ENCODE measurements at regions not wholly inside any gene's neighbourhood (a gene's known extent, or its start where the extent isn't known, plus 50 kb on each side); places are given as distances from the start of the nearest gene placed in this dataset.

- no peaks in the 10 kb centered on the region for H3K36me3 Mint-ChIP-seq
- H3K9me3 Mint-ChIP-seq: no peaks in the 10 kb centered on the region
- DNase-seq: no peak
- no peaks in the 10 kb centered on the region for H3K4me1 Mint-ChIP-seq
- peaks cover 4% of the 10 kb centered on the region for H3K27me3 Mint-ChIP-seq
- H3K27ac Mint-ChIP-seq: no peak overlapping the region
- H3K4me3 Mint-ChIP-seq: no peak overlapping the region
Observed at GRCh38 chr11:134640971-134641968, 229.2 kb upstream of the B3GAT1 start.

- no peak overlapping the region for H3K27ac Mint-ChIP-seq
- H3K4me3 Mint-ChIP-seq: no peak overlapping the region
- DNase-seq: no peak
- H3K36me3 Mint-ChIP-seq: no peaks in the 10 kb centered on the region
- peaks cover 4% of the 10 kb centered on the region for H3K27me3 Mint-ChIP-seq
- H3K9me3 Mint-ChIP-seq: no peaks in the 10 kb centered on the region
- H3K4me1 Mint-ChIP-seq: no peaks in the 10 kb centered on the region
Observed at GRCh38 chr11:134640536-134640935, 228.5 kb upstream of the B3GAT1 start.

GRCh38 chr11:134639586-134640330 lies 227.7 kb upstream of the B3GAT1 start:
- DNase-seq: no peak
- Mint-ChIP-seq H3K4me1 (no peaks in the 10 kb centered on the region), H3K27ac (no peak overlapping the region), H3K27me3 (no peaks in the 10 kb centered on the region), H3K36me3 (no peaks in the 10 kb centered on the region), H3K9me3 (no peaks in the 10 kb centered on the region), H3K4me3 (no peak overlapping the region)

GRCh38 chr11:134638796-134639430 lies 226.9 kb upstream of the B3GAT1 start:
- no peaks in the 10 kb centered on the region for H3K4me1 Mint-ChIP-seq
- no peak for DNase-seq
- no peak overlapping the region for H3K27ac Mint-ChIP-seq
- no peaks in the 10 kb centered on the region for H3K27me3 Mint-ChIP-seq
- no peak overlapping the region for H3K4me3 Mint-ChIP-seq
- H3K36me3 Mint-ChIP-seq: no peaks in the 10 kb centered on the region
- H3K9me3 Mint-ChIP-seq: no peaks in the 10 kb centered on the region

- no peaks in the 10 kb centered on the region for H3K36me3 Mint-ChIP-seq
- DNase-seq: no peak
- H3K27ac Mint-ChIP-seq: no peak overlapping the region
- no peaks in the 10 kb centered on the region for H3K9me3 Mint-ChIP-seq
- H3K4me1 Mint-ChIP-seq: no peaks in the 10 kb centered on the region
- no peaks in the 10 kb centered on the region for H3K27me3 Mint-ChIP-seq
- no peak overlapping the region for H3K4me3 Mint-ChIP-seq
Observed at GRCh38 chr11:134637091-134638015, 225.3 kb upstream of the B3GAT1 start.

GRCh38 chr11:134636071-134636470 lies 224.0 kb upstream of the B3GAT1 start:
- Mint-ChIP-seq H3K27ac (no peak overlapping the region), H3K36me3 (no peaks in the 10 kb centered on the region), H3K4me3 (no peak overlapping the region), H3K4me1 (no peaks in the 10 kb centered on the region), H3K27me3 (no peaks in the 10 kb centered on the region), H3K9me3 (no peaks in the 10 kb centered on the region)
- DNase-seq: no peak

- no peaks in the 10 kb centered on the region for H3K4me1 Mint-ChIP-seq
- peaks cover 1% of the 10 kb centered on the region for H3K9me3 Mint-ChIP-seq
- H3K36me3 Mint-ChIP-seq: no peaks in the 10 kb centered on the region
- H3K27ac Mint-ChIP-seq: no peak overlapping the region
- no peaks in the 10 kb centered on the region for H3K27me3 Mint-ChIP-seq
- no peak overlapping the region for H3K4me3 Mint-ChIP-seq
- no peak for DNase-seq
Observed at GRCh38 chr11:134634897-134635831, 223.1 kb upstream of the B3GAT1 start.

- no peaks in the 10 kb centered on the region for H3K27me3 Mint-ChIP-seq
- H3K36me3 Mint-ChIP-seq: no peaks in the 10 kb centered on the region
- H3K27ac Mint-ChIP-seq: no peak overlapping the region
- no peaks in the 10 kb centered on the region for H3K4me1 Mint-ChIP-seq
- H3K9me3 Mint-ChIP-seq: peaks cover 1% of the 10 kb centered on the region
- H3K4me3 Mint-ChIP-seq: no peak overlapping the region
- DNase-seq: no peak
Observed at GRCh38 chr11:134633276-134633675, 221.2 kb upstream of the B3GAT1 start.

- H3K9me3 Mint-ChIP-seq: peaks cover 1% of the 10 kb centered on the region
- DNase-seq: no peak
- no peaks in the 10 kb centered on the region for H3K36me3 Mint-ChIP-seq
- H3K27ac Mint-ChIP-seq: no peak overlapping the region
- H3K4me3 Mint-ChIP-seq: no peak overlapping the region
- H3K27me3 Mint-ChIP-seq: no peaks in the 10 kb centered on the region
- no peaks in the 10 kb centered on the region for H3K4me1 Mint-ChIP-seq
Observed at GRCh38 chr11:134632347-134633119, 220.5 kb upstream of the B3GAT1 start.

GRCh38 chr11:134630861-134631260 lies 218.8 kb upstream of the B3GAT1 start:
- Mint-ChIP-seq H3K4me3 (no peak overlapping the region), H3K27ac (no peak overlapping the region), H3K4me1 (no peaks in the 10 kb centered on the region), H3K9me3 (peaks cover 1% of the 10 kb centered on the region), H3K27me3 (no peaks in the 10 kb centered on the region), H3K36me3 (no peaks in the 10 kb centered on the region)
- DNase-seq: no peak

- Mint-ChIP-seq H3K9me3 (peaks cover 1% of the 10 kb centered on the region), H3K4me3 (no peak overlapping the region), H3K4me1 (no peaks in the 10 kb centered on the region), H3K27ac (no peak overlapping the region), H3K27me3 (no peaks in the 10 kb centered on the region), H3K36me3 (no peaks in the 10 kb centered on the region)
- no peak for DNase-seq
Observed at GRCh38 chr11:134628426-134628825, 216.4 kb upstream of the B3GAT1 start.

GRCh38 chr11:134626032-134626431 lies 214.0 kb upstream of the B3GAT1 start:
- Mint-ChIP-seq H3K4me1 (no peaks in the 10 kb centered on the region), H3K9me3 (peaks cover 1% of the 10 kb centered on the region), H3K27ac (no peak overlapping the region), H3K36me3 (no peaks in the 10 kb centered on the region), H3K27me3 (peaks cover 4% of the 10 kb centered on the region), H3K4me3 (no peak overlapping the region)
- DNase-seq: no peak

GRCh38 chr11:134625631-134626030 lies 213.6 kb upstream of the B3GAT1 start:
- no peak overlapping the region for H3K27ac Mint-ChIP-seq

More at GRCh38 chr11:134625631-134626030, 213.6 kb upstream of the B3GAT1 start:
- H3K4me1 Mint-ChIP-seq: no peaks in the 10 kb centered on the region
- H3K27me3 Mint-ChIP-seq: peaks cover 4% of the 10 kb centered on the region
- H3K36me3 Mint-ChIP-seq: no peaks in the 10 kb centered on the region
- no peak for DNase-seq
- H3K4me3 Mint-ChIP-seq: no peak overlapping the region
- peaks cover 1% of the 10 kb centered on the region for H3K9me3 Mint-ChIP-seq
